ENCODE measurements at regions not wholly inside any gene's neighbourhood (a gene's known extent, or its start where the extent isn't known, plus 50 kb on each side); places are given as distances from the start of the nearest gene placed in this dataset.
"Not testable (repeated sequence)": the region's sequence is repeated elsewhere in the genome, so short reads cannot be mapped to it uniquely, and the experiment has no call there.

GRCh38 chr16:85203462-85203813 is 91.2 kb upstream of the CIBAR2 start:
- no peak for DNase-seq

GRCh38 chr16:85204242-85205010 is 92.2 kb upstream of the CIBAR2 start:
- DNase-seq: no peak

- DNase-seq: not testable (repeated sequence)
Observed at GRCh38 chr16:85205257-85205656, 93.0 kb upstream of the CIBAR2 start.

DNA sequence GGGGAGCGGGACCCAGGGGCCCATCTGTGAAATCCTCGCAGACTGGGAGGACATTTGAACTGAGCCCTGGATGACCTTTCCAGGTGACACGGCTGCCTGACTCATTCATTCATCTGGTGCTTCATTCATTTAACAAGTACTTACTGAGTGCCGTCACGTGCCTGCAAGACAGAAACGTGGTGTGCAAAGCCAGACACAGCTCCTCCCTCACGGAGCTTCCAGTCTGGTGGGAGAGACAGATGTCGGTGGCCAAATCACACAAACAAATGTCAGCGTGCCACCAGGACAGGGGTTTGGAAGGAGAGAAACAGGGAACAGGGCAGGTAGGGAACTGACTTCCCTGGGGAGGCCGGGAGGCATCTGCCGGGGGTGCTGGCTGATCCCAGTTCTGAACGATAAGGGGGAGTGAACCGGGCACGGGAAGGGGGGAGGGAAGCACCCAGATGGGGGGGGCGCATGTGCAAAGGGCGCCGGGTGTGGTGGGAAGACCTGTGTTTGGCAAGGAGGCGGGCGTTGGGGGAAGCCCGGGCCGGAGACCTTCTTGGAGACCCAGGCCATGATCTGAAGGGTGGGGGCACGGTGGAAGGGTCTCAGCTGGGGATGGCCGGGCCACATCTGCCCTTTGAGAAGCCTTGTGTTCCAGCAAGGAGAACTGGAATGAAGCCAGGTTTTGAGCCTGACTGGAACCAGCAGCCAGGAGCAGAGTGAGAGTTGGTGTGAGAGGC is 93.6 kb upstream of the CIBAR2 start:
- DNase-seq: no peak

DNA sequence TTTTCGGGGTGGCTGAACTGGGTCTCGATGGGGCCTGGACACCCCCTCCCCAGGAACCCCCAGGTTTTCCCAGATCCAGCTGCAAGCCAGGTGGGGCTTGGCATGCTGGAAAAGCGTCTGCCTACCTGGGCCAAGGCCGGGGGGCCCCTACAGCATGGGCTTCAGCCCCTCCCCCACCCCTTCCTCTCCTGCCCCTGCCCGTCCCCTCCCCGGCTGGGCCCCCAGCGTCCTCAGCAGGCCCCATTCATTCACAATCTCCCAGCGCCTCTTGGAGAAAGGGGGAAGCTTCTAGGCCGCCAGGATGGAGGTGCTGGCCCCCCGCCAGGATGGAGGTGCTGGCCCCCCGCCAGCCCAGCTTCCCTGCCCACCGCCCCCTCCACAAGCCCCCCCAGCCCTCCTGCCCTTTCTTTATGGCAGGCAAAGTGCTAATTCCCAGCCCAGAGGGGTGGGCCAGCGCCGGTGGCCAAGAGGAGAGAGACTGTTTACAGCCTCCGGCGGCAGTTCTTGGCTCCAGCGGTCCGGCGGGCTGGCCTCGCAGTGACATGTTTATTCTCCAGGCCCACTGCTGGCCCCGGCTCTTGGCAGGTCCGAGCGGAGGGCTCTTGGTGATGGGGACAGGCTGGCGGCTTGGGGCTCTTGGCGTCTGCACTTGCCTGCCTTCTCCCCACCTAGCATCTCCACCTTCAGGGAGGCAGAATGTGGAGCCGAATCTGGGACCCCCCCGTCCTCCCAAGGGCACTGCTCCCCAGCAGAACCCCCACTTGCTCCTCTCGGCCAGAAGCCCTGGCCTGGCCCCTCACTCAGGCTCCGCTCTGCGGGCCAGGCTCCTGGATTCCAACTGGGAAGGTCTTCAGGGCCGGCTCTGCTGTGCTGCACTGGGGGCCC is 94.4 kb upstream of the CIBAR2 start:
- no peak for DNase-seq

DNA sequence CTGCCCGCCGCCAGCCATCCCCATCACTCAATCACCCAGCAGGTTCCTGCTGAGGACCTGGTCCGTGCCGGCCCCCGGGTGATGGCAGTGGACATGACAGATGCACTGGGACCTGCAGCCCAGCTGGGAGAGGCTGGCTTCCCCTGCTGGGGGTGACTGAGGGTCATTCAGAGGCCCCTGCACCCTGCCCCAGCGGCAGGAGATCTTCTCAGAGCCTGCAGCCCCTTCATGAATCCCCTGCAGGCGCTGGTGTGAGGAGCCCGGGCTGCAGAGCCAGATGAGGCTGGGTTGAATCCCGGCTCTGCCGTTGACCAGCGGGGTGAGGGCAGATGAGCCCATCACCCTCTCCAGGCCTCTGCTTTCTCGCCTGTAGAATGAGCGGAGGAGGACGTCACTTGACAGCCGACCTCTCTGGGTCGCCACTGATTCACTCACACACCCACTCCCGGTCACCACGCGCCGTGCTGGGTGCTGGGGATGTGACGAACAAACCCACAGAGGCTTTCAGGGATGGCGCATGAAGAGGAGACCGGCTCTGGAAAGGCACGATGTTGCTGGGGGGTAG is 95.2 kb upstream of the CIBAR2 start:
- no peak for DNase-seq

- no peak for DNase-seq
Observed at GRCh38 chr16:85208181-85208580, 95.9 kb upstream of the CIBAR2 start.

GRCh38 chr16:85208643-85209520 is 96.6 kb upstream of the CIBAR2 start:
- DNase-seq: no peak

DNA sequence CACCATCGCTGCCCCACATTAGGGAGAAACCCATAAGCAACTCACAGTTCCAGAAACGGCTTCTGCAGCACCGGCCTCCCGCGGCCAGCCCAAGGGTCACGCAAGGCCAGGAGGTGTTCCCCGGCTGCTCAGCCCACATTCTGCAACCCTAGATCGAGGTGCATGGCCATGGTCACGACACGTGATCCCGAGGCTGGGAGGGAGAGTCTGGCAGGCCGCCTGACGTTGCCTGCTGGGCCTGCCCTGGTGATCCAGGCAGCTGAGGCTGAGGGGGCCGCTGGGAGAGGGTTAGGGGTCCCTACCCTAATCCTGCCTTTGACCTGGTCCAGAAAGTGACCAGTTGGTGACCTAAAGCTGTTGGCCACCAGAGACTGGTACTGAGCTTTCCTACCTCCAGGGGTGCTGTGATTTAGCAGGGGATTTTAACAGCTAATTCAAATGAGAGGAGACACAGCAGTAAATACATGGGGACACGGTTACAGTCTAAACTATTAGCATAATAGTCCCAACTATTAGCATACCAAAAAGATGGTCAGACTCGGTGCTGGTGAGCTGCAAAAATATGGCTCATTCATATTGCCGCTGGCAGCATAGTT is 97.4 kb upstream of the CIBAR2 start:
- no peak for DNase-seq

DNA sequence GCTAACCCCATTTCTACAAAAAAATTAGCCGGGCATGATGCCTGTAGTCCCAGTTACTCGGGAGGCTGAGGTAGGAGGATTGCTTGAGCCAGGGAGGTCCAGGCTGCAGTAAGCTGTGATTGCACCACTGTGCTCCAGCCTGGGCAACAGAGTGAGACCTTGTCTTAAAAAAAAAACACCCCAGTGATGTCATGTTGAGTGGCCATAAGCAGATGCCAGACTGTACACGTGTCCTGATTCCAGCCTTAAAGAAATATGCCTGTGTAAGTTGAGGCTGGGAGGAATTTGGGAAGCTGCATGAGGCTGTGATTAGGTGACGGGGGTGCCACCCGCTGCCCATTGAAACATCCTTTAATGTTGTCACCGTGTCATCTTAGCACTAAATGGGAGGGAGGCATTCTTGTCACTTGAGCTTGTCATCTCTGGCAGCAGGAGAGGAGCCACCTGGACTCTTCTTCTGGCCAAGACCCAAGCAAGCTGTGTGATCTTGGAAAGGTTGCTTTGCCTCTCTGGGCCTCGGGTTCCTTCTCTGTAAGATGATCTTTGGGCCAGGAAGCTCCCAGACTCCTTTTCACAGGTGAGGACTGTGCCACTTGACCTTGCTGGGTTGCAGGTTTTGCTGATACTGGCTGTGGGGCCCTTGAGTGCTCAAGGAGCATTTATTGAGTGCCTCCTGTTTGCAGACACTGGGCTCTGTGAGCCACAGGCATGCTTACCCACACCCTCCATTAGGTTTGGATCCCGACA is 98.3 kb upstream of the CIBAR2 start:
- no peak for DNase-seq

DNA sequence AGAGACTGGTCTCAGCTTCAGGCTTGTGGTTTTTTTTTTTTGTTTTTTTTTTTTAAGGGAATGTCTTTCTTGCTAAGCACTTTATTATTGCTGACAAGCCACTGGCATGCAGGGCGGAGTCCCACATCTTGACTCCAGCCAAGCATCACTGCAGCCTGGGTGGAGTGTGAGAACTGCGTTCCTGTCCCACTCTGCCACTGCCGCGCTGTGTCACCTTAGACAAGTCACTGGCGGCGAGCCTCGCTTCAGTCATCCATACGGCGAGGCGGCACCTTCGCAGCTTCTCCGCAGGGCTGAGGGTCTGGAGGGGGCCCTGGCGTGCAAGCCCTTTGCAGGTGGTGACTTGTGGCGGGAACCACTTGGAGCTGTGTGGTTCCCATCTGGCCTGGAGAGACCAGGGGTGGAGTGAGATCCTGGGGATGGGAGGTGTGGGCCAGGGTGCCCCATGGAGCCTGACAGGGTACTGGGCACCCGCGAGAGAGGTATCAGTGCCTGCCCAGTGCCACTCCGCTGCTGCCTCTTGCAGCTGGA is 99.1 kb upstream of the CIBAR2 start:
- no peak for DNase-seq

DNA sequence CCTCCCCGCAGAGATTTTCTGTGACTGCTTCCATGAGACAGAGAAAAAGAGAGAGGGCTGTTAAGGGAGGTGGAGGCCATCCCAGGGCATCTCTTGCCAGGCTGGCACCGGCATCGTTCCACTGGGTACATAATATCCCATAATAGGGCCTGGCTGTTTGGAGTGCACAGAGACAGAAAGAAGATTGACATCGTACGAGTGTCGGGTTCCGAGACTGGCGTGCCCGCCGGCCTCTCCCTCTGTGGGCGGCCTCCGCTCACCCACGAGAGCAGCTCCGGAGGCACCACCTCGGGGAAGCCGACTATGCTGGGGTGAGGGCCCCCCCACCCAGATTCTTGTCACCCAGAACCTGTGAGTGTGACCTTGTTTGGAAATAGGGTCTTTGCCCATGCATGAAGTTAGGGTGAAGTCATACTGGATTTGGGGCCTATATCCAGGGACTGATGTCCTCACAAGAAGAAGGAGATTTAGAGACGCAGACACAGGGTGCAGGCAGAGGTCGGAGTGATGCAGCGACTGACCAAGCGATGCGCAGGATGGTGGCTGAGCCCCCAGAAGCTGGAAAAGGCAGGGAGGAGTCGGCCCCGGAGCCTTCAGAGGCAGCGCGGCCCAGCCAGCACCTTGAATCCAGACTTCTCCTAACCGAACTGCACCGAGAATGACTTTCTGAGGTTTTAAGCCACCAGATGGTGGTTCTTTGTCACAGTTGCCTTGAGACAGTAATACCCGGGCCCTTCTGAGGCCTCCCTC is 101.8 kb upstream of the CIBAR2 start:
- DNase-seq: no peak

- DNase-seq: no peak
Observed at GRCh38 chr16:85215478-85216118, 103.3 kb upstream of the CIBAR2 start.

- DNase-seq: no peak
Observed at GRCh38 chr16:85216522-85217375, 104.5 kb upstream of the CIBAR2 start.

DNA sequence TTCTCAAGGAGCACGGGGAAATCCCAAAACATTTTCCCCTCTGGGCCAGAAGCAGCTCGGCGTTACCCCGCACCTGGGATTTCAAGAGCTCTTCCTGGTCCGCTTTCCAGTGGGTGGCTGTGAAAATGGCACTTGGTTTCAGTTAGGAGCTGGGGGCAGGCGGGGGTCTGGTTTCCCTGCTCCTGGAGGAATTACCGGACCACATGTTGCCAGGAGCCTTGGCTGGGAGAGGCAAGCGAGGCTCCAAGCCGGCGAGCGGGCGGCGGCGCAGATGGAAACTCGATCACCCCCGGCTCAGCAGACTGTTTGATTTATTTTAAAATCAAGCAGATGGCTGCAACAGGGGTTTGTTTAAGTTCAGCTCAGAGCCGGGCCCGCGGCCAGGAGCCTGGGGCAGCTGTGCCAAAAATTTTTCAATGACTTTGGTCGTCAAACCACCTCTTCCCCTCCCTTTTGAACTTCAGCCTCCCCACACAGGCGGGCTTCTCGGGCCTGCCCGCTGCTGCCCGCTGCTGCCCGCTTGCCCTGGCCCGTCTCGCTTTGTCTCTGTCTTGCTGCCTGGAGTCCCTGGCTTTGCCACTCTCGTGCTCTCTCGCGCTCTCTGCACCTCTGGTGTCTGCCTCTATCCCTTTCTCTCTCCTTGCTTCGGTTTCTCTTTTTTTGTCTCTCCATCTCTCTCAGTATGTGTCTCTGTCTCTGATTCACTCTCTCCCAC is 108.0 kb upstream of the CIBAR2 start:
- DNase-seq: peak; percentile 3 to 17

DNA sequence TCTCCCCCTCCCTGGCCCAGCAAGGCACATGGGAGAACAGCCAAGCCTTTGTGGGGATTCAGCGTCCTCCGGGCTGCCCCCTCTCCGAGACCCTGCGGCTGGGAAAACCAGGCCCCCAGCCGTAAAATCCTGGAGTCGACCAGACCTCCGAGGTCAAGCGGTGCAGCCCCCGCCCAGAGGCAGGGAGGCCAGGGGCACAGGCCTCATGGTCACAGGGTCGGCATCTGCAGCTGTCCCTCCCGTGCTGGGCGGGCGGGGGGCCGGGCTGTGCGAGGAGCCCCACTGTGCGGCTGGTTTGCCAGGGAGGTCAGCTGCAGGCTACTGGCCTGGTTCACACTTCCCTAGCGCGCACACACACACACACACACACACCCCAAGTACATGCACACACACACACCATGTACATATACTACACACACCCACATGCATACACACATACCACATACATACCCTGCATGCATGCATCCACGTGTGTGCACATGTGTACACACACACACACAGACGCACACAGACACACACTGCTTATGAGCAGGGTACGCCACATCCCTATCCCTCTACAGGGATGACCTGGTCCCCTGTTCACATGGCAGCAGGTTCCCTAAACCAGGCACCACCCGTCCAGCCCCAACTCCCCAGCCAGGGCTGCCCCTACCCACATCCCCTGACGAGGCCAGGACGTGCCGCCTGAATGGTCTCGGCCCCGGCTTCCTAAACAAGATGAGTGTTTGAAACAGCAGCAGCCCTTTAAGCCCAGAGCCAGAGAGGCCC is 108.9 kb upstream of the CIBAR2 start:
- DNase-seq: no peak

- no peak for DNase-seq
Observed at GRCh38 chr16:85221771-85222154, 109.5 kb upstream of the CIBAR2 start.
